ENCODE measurements at regions not wholly inside any gene's neighbourhood (a gene's known extent, or its start where the extent isn't known, plus 50 kb on each side); places are given as distances from the start of the nearest gene placed in this dataset.

DNA sequence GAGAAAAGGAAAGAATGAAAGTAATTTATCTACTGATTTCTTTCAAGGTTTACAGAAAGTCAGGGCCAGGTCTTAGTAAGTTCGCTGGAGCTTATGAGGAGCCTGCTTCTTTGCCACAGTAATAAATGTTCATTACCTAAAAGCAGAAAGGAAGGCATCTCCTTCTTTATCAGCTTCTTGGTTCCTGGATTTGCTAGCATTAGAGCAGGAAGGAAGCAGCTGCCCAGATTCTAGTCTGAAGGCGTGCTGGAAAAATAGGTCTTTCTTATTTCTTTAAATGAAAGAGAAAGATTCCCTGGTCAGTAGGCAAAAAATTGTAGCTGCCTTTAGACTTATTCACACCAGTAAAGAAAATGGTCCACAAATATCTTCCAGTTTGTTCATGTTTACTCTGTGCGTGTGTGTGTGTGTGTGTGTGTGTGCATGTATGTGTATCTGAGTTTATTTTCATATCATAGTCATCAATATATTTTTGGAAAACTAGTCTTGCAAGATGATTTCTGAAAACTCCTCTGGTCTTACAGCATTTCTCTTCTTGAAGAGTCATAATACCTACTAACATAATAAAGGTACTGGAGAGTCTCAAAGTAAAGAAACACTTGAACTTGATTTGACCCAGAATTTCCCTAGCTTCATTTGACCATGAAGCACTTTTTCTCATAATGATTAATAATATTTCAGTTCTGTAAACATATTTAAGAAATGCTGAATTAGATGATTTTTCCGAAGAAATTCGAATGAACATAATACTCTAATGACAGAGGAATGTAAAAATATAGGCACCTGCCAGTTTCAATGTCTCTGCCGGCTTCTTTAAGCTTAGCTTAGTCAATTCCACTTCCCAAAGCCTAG, 255.3 kb upstream of the ZPLD1 start:
- TF ChIP-seq POLR2A (IDR thresholded peaks at IDR 0.05) (no peak), POLR2AphosphoS5 (IDR thresholded peaks at IDR 0.05; ENCODE audit: insufficient read depth in 1 of 2, low read depth in 1 of 2) (no peak)
